HG03108 (cell line): ENCODE measurements at regions not wholly inside any gene's neighbourhood (a gene's known extent, or its start where the extent isn't known, plus 50 kb on each side); places are given as distances from the start of the nearest gene placed in this dataset.

Source experiments
- ATAC-seq: cut with Tn5 transposase; IDR thresholded peaks from one replicate; pipeline ENCODE4 v1.9.1; 2021; ENCODE audit warnings: moderate library complexity; ENCODE audit not compliant: unreplicated experiment

GRCh38 chr2:129904532-129905446, 74.7 kb upstream of the RAB6C start:
- no peak for ATAC-seq

GRCh38 chr2:129905664-129906081, 73.8 kb upstream of the RAB6C start:
- no peak for ATAC-seq

GRCh38 chr2:129906139-129906860, 73.2 kb upstream of the RAB6C start:
- no peak for ATAC-seq

GRCh38 chr2:129906861-129907235, 72.6 kb upstream of the RAB6C start:
- ATAC-seq = no peak

GRCh38 chr2:129907256-129907998, 72.0 kb upstream of the RAB6C start:
- ATAC-seq = no peak

- ATAC-seq = no peak
Measured at GRCh38 chr2:129908721-129909373, 70.6 kb upstream of the RAB6C start.

GRCh38 chr2:129909651-129910418, 69.6 kb upstream of the RAB6C start:
- no peak for ATAC-seq

- no peak for ATAC-seq
Measured at GRCh38 chr2:129910446-129911362, 68.8 kb upstream of the RAB6C start.

GRCh38 chr2:129911363-129912065, 68.0 kb upstream of the RAB6C start:
- ATAC-seq = no peak

- ATAC-seq = no peak
Measured at GRCh38 chr2:129912066-129912820, 67.2 kb upstream of the RAB6C start.

GRCh38 chr2:129912871-129913694, 66.4 kb upstream of the RAB6C start:
- no peak for ATAC-seq

- ATAC-seq = no peak
Measured at GRCh38 chr2:129913695-129914495, 65.6 kb upstream of the RAB6C start.

GRCh38 chr2:129914538-129915302, 64.7 kb upstream of the RAB6C start:
- ATAC-seq = no peak

GRCh38 chr2:129915303-129915840, 64.1 kb upstream of the RAB6C start:
- ATAC-seq = no peak

GRCh38 chr2:129918604-129919003, 60.9 kb upstream of the RAB6C start:
- ATAC-seq = no peak
